H9 (cell line): ENCODE measurements at regions not wholly inside any gene's neighbourhood (a gene's known extent, or its start where the extent isn't known, plus 50 kb on each side); places are given as distances from the start of the nearest gene placed in this dataset.

Source experiments
- DNase-seq: peaks from one replicate; pipeline ENCODE4 v3.0.0-alpha.2; 2017
- H2AFZ ChIP-seq: one replicate; pipeline ENCODE4 v1.6.1; 2013; ENCODE audit warnings: mild to moderate bottlenecking, low read length, control low read depth, moderate library complexity
- H2AK5ac ChIP-seq: 2 replicates; pipeline ENCODE4 v1.6.1; 2013; ENCODE audit warnings: low read length, control low read depth, mixed read lengths; ENCODE audit not compliant: insufficient read length
- H2BK120ac ChIP-seq: one replicate; pipeline ENCODE4 v1.6.1; 2013; ENCODE audit warnings: low read depth, mild to moderate bottlenecking, low read length, control low read depth, inconsistent platforms; ENCODE audit not compliant: poor library complexity, severe bottlenecking
- H2BK12ac ChIP-seq: 2 replicates; pipeline ENCODE4 v1.6.1; 2013; ENCODE audit warnings: low read length, control low read depth, mixed read lengths, low read depth; ENCODE audit not compliant: insufficient read length
- H2BK15ac ChIP-seq: 2 replicates; pipeline ENCODE4 v1.6.1; 2013; ENCODE audit warnings: low read depth, low read length, control low read depth
- H2BK20ac ChIP-seq: one replicate; pipeline ENCODE4 v1.6.1; 2013; ENCODE audit warnings: low read depth, mild to moderate bottlenecking, low read length, control low read depth, inconsistent platforms; ENCODE audit not compliant: poor library complexity, severe bottlenecking
- H2BK5ac ChIP-seq: 2 replicates; pipeline ENCODE4 v1.6.1; 2013; ENCODE audit warnings: low read length, control low read depth, mixed read lengths; ENCODE audit not compliant: insufficient read length
- H3K14ac ChIP-seq: 2 replicates; pipeline ENCODE4 v1.6.1; 2013; ENCODE audit warnings: low read length, control low read depth; ENCODE audit not compliant: insufficient read depth
- H3K18ac ChIP-seq: 2 replicates; pipeline ENCODE4 v1.6.1; 2013; ENCODE audit warnings: low read depth, mild to moderate bottlenecking, mixed read lengths, low read length, control low read depth; ENCODE audit not compliant: insufficient read length
- H3K23ac ChIP-seq: 2 replicates; pipeline ENCODE4 v1.6.1; 2013; ENCODE audit warnings: low read length, control low read depth, mixed read lengths, low read depth; ENCODE audit not compliant: insufficient read length
- H3K23me2 ChIP-seq: 2 replicates; pipeline ENCODE4 v1.6.1; 2013; ENCODE audit warnings: low read depth, mild to moderate bottlenecking, mixed read lengths, low read length, control low read depth; ENCODE audit not compliant: insufficient read length, poor library complexity, severe bottlenecking
- H3K27ac ChIP-seq: 2 replicates; pipeline ENCODE4 v1.5.1; 2013; ENCODE audit warnings: low read length, control low read depth, mixed read lengths, low read depth; ENCODE audit not compliant: insufficient read length
- H3K27me3 ChIP-seq: 2 replicates; pipeline ENCODE4 v1.6.1; 2013; ENCODE audit warnings: low read length, control low read depth, inconsistent platforms; ENCODE audit not compliant: insufficient read depth
- H3K4ac ChIP-seq: 2 replicates; pipeline ENCODE4 v1.6.1; 2013; ENCODE audit warnings: low read depth, mild to moderate bottlenecking, control low read depth, inconsistent platforms, low read length, moderate library complexity
- H3K4me1 ChIP-seq: 2 replicates; pipeline ENCODE4 v1.6.1; 2013; ENCODE audit warnings: low read length, control low read depth, inconsistent platforms; ENCODE audit not compliant: insufficient read depth
- H3K4me2 ChIP-seq: 2 replicates; pipeline ENCODE4 v1.6.1; 2013; ENCODE audit warnings: low read length, control low read depth, mixed read lengths; ENCODE audit not compliant: insufficient read length, insufficient read depth
- H3K56ac ChIP-seq: 2 replicates; pipeline ENCODE4 v1.6.1; 2013; ENCODE audit warnings: low read depth, mild to moderate bottlenecking, mixed read lengths, low read length, control low read depth; ENCODE audit not compliant: insufficient read length
- H3K79me1 ChIP-seq: 2 replicates; pipeline ENCODE4 v1.6.1; 2013; ENCODE audit warnings: low read depth, mild to moderate bottlenecking, moderate library complexity, low read length, control low read depth, inconsistent platforms; ENCODE audit not compliant: insufficient read depth, poor library complexity, severe bottlenecking
- H3K79me2 ChIP-seq: 2 replicates; pipeline ENCODE4 v1.6.1; 2013; ENCODE audit warnings: low read length, control low read depth, inconsistent platforms; ENCODE audit not compliant: insufficient read depth
- H3K9ac ChIP-seq: 2 replicates; pipeline ENCODE4 v1.6.1; 2013; ENCODE audit warnings: low read length, control low read depth, mixed read lengths; ENCODE audit not compliant: insufficient read length; ENCODE audit errors: extremely low read depth
- H3K9me3 ChIP-seq: one replicate; pipeline ENCODE4 v1.6.1; 2013; ENCODE audit warnings: low read depth, low read length, inconsistent platforms; ENCODE audit not compliant: control insufficient read depth
- H3T11ph ChIP-seq: one replicate; pipeline ENCODE4 v1.6.1; 2013; ENCODE audit warnings: mild to moderate bottlenecking, low read length, control low read depth, inconsistent platforms
- H4K20me1 ChIP-seq: one replicate; pipeline ENCODE4 v1.6.1; 2013; ENCODE audit not compliant: control insufficient read depth, insufficient read length, insufficient read depth
- H4K5ac ChIP-seq: 2 replicates; pipeline ENCODE4 v1.6.1; 2013; ENCODE audit warnings: low read depth, mild to moderate bottlenecking, mixed read lengths, low read length, control low read depth; ENCODE audit not compliant: insufficient read length
- H4K8ac ChIP-seq: replicated peaks from 2 replicates; pipeline ENCODE4 v1.6.1; 2013; ENCODE audit warnings: low read length, control low read depth, mixed read lengths, low read depth; ENCODE audit not compliant: insufficient read length
- H4K91ac ChIP-seq: 2 replicates; pipeline ENCODE4 v1.6.1; 2013; ENCODE audit warnings: low read depth, mild to moderate bottlenecking, moderate library complexity, mixed read lengths, low read length, control low read depth; ENCODE audit not compliant: insufficient read length
- H3K27ac Mint-ChIP-seq, 3 experiments: 2 replicates in 2 of 3; 3 replicates in 1 of 3; pipeline ENCODE4 v1.8.0; 2020 to 2021; ENCODE audit warnings: mixed read lengths in 3 of 3, mild to moderate bottlenecking in 1 of 3, moderate library complexity in 1 of 3
- H3K27me3 Mint-ChIP-seq: 2 replicates; pipeline ENCODE4 v1.8.0; 2021; ENCODE audit warnings: low read depth, mild to moderate bottlenecking, moderate library complexity, mixed read lengths
- H3K36me3 Mint-ChIP-seq, 3 experiments: 2 replicates in 2 of 3; 3 replicates in 1 of 3; pipeline ENCODE4 v1.8.0; 2020 to 2021; ENCODE audit warnings: low read depth in 3 of 3, mixed read lengths in 3 of 3; ENCODE audit not compliant: insufficient read depth in 1 of 3
- H3K4me1 Mint-ChIP-seq, 2 experiments: 2 replicates each; pipeline ENCODE4 v1.8.0; 2020; ENCODE audit warnings: mixed read lengths in 2 of 2
- H3K4me3 Mint-ChIP-seq, 2 experiments: 2 replicates in 1 of 2; 3 replicates in 1 of 2; pipeline ENCODE4 v1.8.0; 2020 to 2021; ENCODE audit warnings: mild to moderate bottlenecking in 2 of 2, mixed read lengths in 2 of 2, moderate library complexity in 1 of 2
- H3K9me3 Mint-ChIP-seq, 2 experiments: 2 replicates in 1 of 2; 3 replicates in 1 of 2; pipeline ENCODE4 v1.8.0; 2020; ENCODE audit warnings: mild to moderate bottlenecking in 2 of 2, mixed read lengths in 2 of 2, moderate library complexity in 1 of 2
- CTCF ChIP-seq: fragments of 200-600 bp; sonication (generic); conservative IDR thresholded peaks from 3 replicates; pipeline ENCODE4 v1.8.0; 2021; ENCODE audit warnings: antibody characterized with exemption, mild to moderate bottlenecking
- WGBS: extraction: QIAGEN DNeasy Blood & Tissue Kit; methylation state at CpG from one replicate; pipeline ENCODE4 v1.1.7; 2013; ENCODE audit warnings: missing lambda C conversion rate, low lambda C conversion rate, mixed read lengths; ENCODE audit not compliant: insufficient read length; ENCODE audit errors: extremely low coverage; 5-methylcytosine and 5-hydroxymethylcytosine counted together

GRCh38 chr1:201697174-201697573 lies 131.8 kb upstream of the IPO9 start:
- Histone ChIP-seq H4K20me1 (no peaks in the 10 kb centered on the region), H3K56ac (no peak overlapping the region), H3K18ac (no peak overlapping the region), H3K23ac (no peak overlapping the region), H3K9me3 (peaks cover 4% of the 10 kb centered on the region), H3K4me2 (no peak overlapping the region), H3K4ac (no peak overlapping the region), H2AK5ac (no peak overlapping the region), H2BK120ac (no peak overlapping the region), H3K27me3 (no peaks in the 10 kb centered on the region), H4K8ac (no peak overlapping the region), H3K27ac (no peak overlapping the region), H3K4me1 (peaks cover 5% of the 10 kb centered on the region; the same call in 1 of the 2 replicates), H3K79me2 (no peaks in the 10 kb centered on the region), H4K5ac (no peak overlapping the region), H3T11ph (no peak overlapping the region), H3K23me2 (no peaks in the 10 kb centered on the region), H3K14ac (no peak overlapping the region), H3K9ac (no peak overlapping the region), H2BK5ac (no peak overlapping the region), H3K79me1 (no peaks in the 10 kb centered on the region), H2BK12ac (no peak overlapping the region), H2AFZ (no peak overlapping the region), H4K91ac (no peak overlapping the region), H2BK15ac (no peak overlapping the region), H2BK20ac (no peak overlapping the region)
- Mint-ChIP-seq H3K4me1 (peaks cover 3 to 17% of the 10 kb centered on the region in 2 experiments; a peak in 2 of 4 replicates), H3K27me3 (peaks cover 5% of the 10 kb centered on the region), H3K36me3 (peaks cover 0 to 7% (median 4%) of the 10 kb centered on the region in 3 experiments; a peak in 4 of 7 replicates), H3K27ac (no peak overlapping the region; a peak in 1 of 7 replicates), H3K9me3 (peaks cover 8 to 10% of the 10 kb centered on the region in 2 experiments), H3K4me3 (no peak overlapping the region)
- no peak for TF ChIP-seq CTCF
- DNase-seq: no peak
- no CpG with 5 or more reads among the region's 4 CpGs for WGBS
